HEK293T (cell line): ENCODE measurements at regions not wholly inside any gene's neighbourhood (a gene's known extent, or its start where the extent isn't known, plus 50 kb on each side); places are given as distances from the start of the nearest gene placed in this dataset.

ENCODE experiments used
- CTCF ChIA-PET: fragments of 350-600 bp; formaldehyde crosslinking; extraction: SDS; loops from one replicate; lab custom pipeline; 2021; ENCODE audit warnings: antibody characterized with exemption, inconsistent platforms; lab: Yijun Ruan, JAX
- POLR2A ChIA-PET: fragments of 350-600 bp; formaldehyde crosslinking; extraction: SDS; loops from one replicate; lab custom pipeline; 2020; ENCODE audit warnings: antibody characterized with exemption, inconsistent platforms; lab: Yijun Ruan, JAX
- DNase-seq: peaks from one replicate; pipeline ENCODE4 v3.0.0; 2012; ENCODE audit warnings: mixed read lengths; ENCODE audit errors: extremely low spot score
- ARNT ChIP-seq: fragments of 450-650 bp; IDR thresholded peaks from 2 replicates; pipeline ENCODE4 v1.6.1; 2017; ENCODE audit warnings: mild to moderate bottlenecking
- BHLHE40 ChIP-seq: fragments of 450-650 bp; IDR thresholded peaks from 2 replicates; pipeline ENCODE4 v1.6.1; 2016; ENCODE audit warnings: mild to moderate bottlenecking, moderate library complexity, borderline replicate concordance
- CTBP1 ChIP-seq: fragments of 450-650 bp; IDR thresholded peaks from 2 replicates; pipeline ENCODE4 v1.6.1; 2016; ENCODE audit warnings: borderline replicate concordance
- ELF4 ChIP-seq: fragments of 450-650 bp; IDR thresholded peaks from 2 replicates; pipeline ENCODE4 v1.6.1; 2017; ENCODE audit warnings: antibody characterized with exemption
- FOXA1 ChIP-seq: fragments of 450-650 bp; IDR thresholded peaks from 2 replicates; pipeline ENCODE4 v1.6.1; 2016; ENCODE audit warnings: mild to moderate bottlenecking
- FOXK2 ChIP-seq: fragments of 450-650 bp; IDR thresholded peaks from 2 replicates; pipeline ENCODE4 v1.6.1; 2016; ENCODE audit warnings: mild to moderate bottlenecking
- FOXM1 ChIP-seq: fragments of 450-650 bp; IDR thresholded peaks from 2 replicates; pipeline ENCODE4 v1.6.1; 2017; ENCODE audit warnings: mild to moderate bottlenecking, borderline replicate concordance
- HDGF ChIP-seq: fragments of 450-650 bp; IDR thresholded peaks from 2 replicates; pipeline ENCODE4 v1.6.1; 2017; ENCODE audit warnings: antibody characterized with exemption, borderline replicate concordance
- L3MBTL2 ChIP-seq: fragments of 450-650 bp; conservative IDR thresholded peaks from 2 replicates; pipeline ENCODE4 v1.6.1; 2016; ENCODE audit warnings: mild to moderate bottlenecking
- LEF1 ChIP-seq: fragments of 450-650 bp; IDR thresholded peaks from 2 replicates; pipeline ENCODE4 v1.6.1; 2017; ENCODE audit warnings: mild to moderate bottlenecking, borderline replicate concordance
- NFRKB ChIP-seq: fragments of 450-650 bp; IDR thresholded peaks from 2 replicates; pipeline ENCODE4 v1.6.1; 2016; ENCODE audit warnings: mild to moderate bottlenecking, moderate library complexity
- SP1 ChIP-seq: fragments of 450-650 bp; IDR thresholded peaks from 2 replicates; pipeline ENCODE4 v1.6.1; 2017
- SUZ12 ChIP-seq: fragments of 450-650 bp; IDR thresholded peaks from 2 replicates; pipeline ENCODE4 v1.6.1; 2016; ENCODE audit warnings: mild to moderate bottlenecking
- TARDBP ChIP-seq: fragments of 450-650 bp; IDR thresholded peaks from 2 replicates; pipeline ENCODE4 v1.6.1; 2016
- ZNF384 ChIP-seq: fragments of 450-650 bp; IDR thresholded peaks from 2 replicates; pipeline ENCODE4 v1.6.1; 2016
- TF ChIP-seq, protein P1 (sequence below): fragments of 450-650 bp; IDR thresholded peaks from 2 replicates; pipeline ENCODE4 v1.6.1; 2016

DNA sequence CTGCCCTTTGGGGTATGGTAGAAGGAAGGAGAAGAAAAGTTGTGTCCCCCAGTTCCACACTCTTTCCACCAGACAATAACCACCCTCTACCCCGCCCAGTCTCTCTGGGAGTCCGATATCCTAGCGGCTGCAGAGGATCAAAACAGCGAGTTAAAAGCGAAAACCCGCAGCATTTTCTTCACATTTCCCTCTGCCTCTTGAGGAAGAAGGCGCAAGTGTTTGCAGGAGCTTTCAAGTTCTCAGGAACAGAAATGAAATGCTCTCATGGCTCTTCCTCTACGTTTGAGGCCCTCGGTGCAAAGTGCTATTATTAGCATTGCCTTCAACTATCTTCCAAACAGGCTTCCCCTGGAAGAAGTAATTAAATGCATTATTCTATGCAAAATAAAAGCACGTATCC lies 52.2 kb upstream of the CCDC167 start:
- POLR2A ChIA-PET: no interaction called here
- CTCF ChIA-PET: no interaction called here
- no peak for TF ChIP-seq FOXK2
- TF ChIP-seq LEF1: no peak
- TF ChIP-seq SUZ12: no peak
- DNase-seq: no peak

GRCh38 chr6:37551446-37551845 lies 51.8 kb upstream of the CCDC167 start:
- ChIA-PET CTCF (no interaction called here), POLR2A (no interaction called here)
- no peak for DNase-seq
- TF ChIP-seq NFRKB (no peak), TARDBP (no peak), LEF1 (no peak), SP1 (no peak), ELF4 (no peak), FOXM1 (no peak), BHLHE40 (no peak), FOXA1 (no peak), HDGF (no peak), SUZ12 (no peak)
- TF ChIP-seq, protein P1, sequence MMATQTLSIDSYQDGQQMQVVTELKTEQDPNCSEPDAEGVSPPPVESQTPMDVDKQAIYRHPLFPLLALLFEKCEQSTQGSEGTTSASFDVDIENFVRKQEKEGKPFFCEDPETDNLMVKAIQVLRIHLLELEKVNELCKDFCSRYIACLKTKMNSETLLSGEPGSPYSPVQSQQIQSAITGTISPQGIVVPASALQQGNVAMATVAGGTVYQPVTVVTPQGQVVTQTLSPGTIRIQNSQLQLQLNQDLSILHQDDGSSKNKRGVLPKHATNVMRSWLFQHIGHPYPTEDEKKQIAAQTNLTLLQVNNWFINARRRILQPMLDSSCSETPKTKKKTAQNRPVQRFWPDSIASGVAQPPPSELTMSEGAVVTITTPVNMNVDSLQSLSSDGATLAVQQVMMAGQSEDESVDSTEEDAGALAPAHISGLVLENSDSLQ: no peak

GRCh38 chr6:37551002-37551401 lies 51.3 kb upstream of the CCDC167 start:
- TF ChIP-seq ARNT (no peak), SP1 (no peak), ZNF384 (no peak), L3MBTL2 (no peak), LEF1 (no peak), BHLHE40 (no peak), NFRKB (no peak), SUZ12 (no peak), HDGF (no peak), FOXK2 (no peak), ELF4 (no peak), FOXM1 (no peak), FOXA1 (no peak), CTBP1 (no peak), TARDBP (no peak)
- TF ChIP-seq, protein P1: no peak
- CTCF ChIA-PET: no interaction called here
- no peak for DNase-seq
- POLR2A ChIA-PET: no interaction called here

- DNase-seq: no peak
- CTCF ChIA-PET: no interaction called here
- POLR2A ChIA-PET: no interaction called here
Measured at GRCh38 chr6:37550191-37550831, 50.6 kb upstream of the CCDC167 start.

GRCh38 chr6:37549558-37549957 lies 49.9 kb upstream of the CCDC167 start:
- CTCF ChIA-PET: no interaction called here
- DNase-seq: no peak

More at GRCh38 chr6:37550191-37550831, 50.6 kb upstream of the CCDC167 start:
- TF ChIP-seq, protein P1: no peak
- TF ChIP-seq FOXK2 (no peak), ARNT (no peak), CTBP1 (no peak), FOXA1 (no peak), SP1 (no peak), BHLHE40 (no peak), NFRKB (no peak), L3MBTL2 (no peak)

More at GRCh38 chr6:37549558-37549957, 49.9 kb upstream of the CCDC167 start:
- TF ChIP-seq BHLHE40 (no peak), FOXK2 (no peak), SP1 (no peak), FOXM1 (no peak), FOXA1 (no peak), HDGF (no peak), ARNT (no peak), L3MBTL2 (no peak), ELF4 (no peak), ZNF384 (no peak), LEF1 (no peak), CTBP1 (no peak), TARDBP (no peak), SUZ12 (no peak), NFRKB (no peak)
- TF ChIP-seq, protein P1: no peak
- POLR2A ChIA-PET: no interaction called here
